Right renal cortex interstitium (tissue), 3 donors: ENCODE measurements at regions not wholly inside any gene's neighbourhood (a gene's known extent, or its start where the extent isn't known, plus 50 kb on each side); places are given as distances from the start of the nearest gene placed in this dataset.

Experiments used
- DNase-seq, 3 donors: peaks; one replicate each; pipeline ENCODE4 v3.0.0-alpha.2; 2013; ENCODE audit warnings: low read depth in 3 of 3, low spot score in 2 of 3

- DNase-seq = no peak
These were observed 326.2 kb upstream of the PLXNA2 start for GRCh38 chr1:208570362-208570761.

- DNase-seq = no peak
These were observed 332.2 kb upstream of the PLXNA2 start for GRCh38 chr1:208576425-208576824.

GRCh38 chr1:208577381-208577905 lies 333.3 kb upstream of the PLXNA2 start:
- DNase-seq = no peak

GRCh38 chr1:208581209-208581608 lies 337.0 kb upstream of the PLXNA2 start:
- no peak for DNase-seq

GRCh38 chr1:208581667-208582066 lies 337.5 kb upstream of the PLXNA2 start:
- no peak for DNase-seq

- DNase-seq = no peak
These were observed 340.1 kb upstream of the PLXNA2 start for GRCh38 chr1:208584167-208584755.

GRCh38 chr1:208587110-208587509 lies 342.9 kb upstream of the PLXNA2 start:
- no peak for DNase-seq

GRCh38 chr1:208593306-208594006 lies 349.3 kb upstream of the PLXNA2 start:
- DNase-seq = no peak

GRCh38 chr1:208595236-208595635 lies 351.1 kb upstream of the PLXNA2 start:
- no peak for DNase-seq

GRCh38 chr1:208595745-208596144 lies 351.6 kb upstream of the PLXNA2 start:
- no peak for DNase-seq

- no peak for DNase-seq
These were observed 353.4 kb upstream of the PLXNA2 start for GRCh38 chr1:208597571-208597970.

GRCh38 chr1:208598021-208598420 lies 353.8 kb upstream of the PLXNA2 start:
- DNase-seq = no peak

- DNase-seq = no peak
These were observed 354.9 kb upstream of the PLXNA2 start for GRCh38 chr1:208599063-208599462.

GRCh38 chr1:208600456-208601190 lies 356.4 kb upstream of the PLXNA2 start:
- DNase-seq = no peak

GRCh38 chr1:208601561-208601960 lies 357.4 kb upstream of the PLXNA2 start:
- DNase-seq = no peak

GRCh38 chr1:208603721-208604120 lies 359.5 kb upstream of the PLXNA2 start:
- no peak for DNase-seq

- no peak for DNase-seq
These were observed 360.1 kb upstream of the PLXNA2 start for GRCh38 chr1:208604295-208604694.

- no peak for DNase-seq
These were observed 362.8 kb upstream of the PLXNA2 start for GRCh38 chr1:208606959-208607358.

- no peak for DNase-seq
These were observed 363.4 kb upstream of the PLXNA2 start for GRCh38 chr1:208607616-208608015.

- DNase-seq = no peak
These were observed 370.4 kb upstream of the PLXNA2 start for GRCh38 chr1:208614610-208615009.

- DNase-seq = no peak
These were observed 371.2 kb upstream of the PLXNA2 start for GRCh38 chr1:208615371-208615770.

GRCh38 chr1:208616776-208617175 lies 372.6 kb upstream of the PLXNA2 start:
- DNase-seq = no peak
